ENCODE measurements at regions not wholly inside any gene's neighbourhood (a gene's known extent, or its start where the extent isn't known, plus 50 kb on each side); places are given as distances from the start of the nearest gene placed in this dataset.

GRCh38 chr4:91653067-91653466, 650.7 kb upstream of the GRID2 start:
- peaks cover 59% of the 10 kb centered on the region for H3K36me3 Mint-ChIP-seq
- H3K9me3 Mint-ChIP-seq: peaks cover 55% of the 10 kb centered on the region
- H3K4me3 Mint-ChIP-seq: no peak overlapping the region
- H3K4me1 Mint-ChIP-seq: peaks cover 43% of the 10 kb centered on the region
- no peak overlapping the region for H3K27ac Mint-ChIP-seq
- ChIA-PET CTCF (no interaction called here), POLR2A (no interaction called here)
- TF ChIP-seq ESRRA (CRISPR knock-in tag; IDR thresholded peaks at IDR 0.05; ENCODE audit: borderline replicate concordance) (no peak), CBFB (CRISPR knock-in tag; IDR thresholded peaks at IDR 0.05; ENCODE audit: low read depth) (no peak), KAT7 (CRISPR knock-in tag; IDR thresholded peaks at IDR 0.05; ENCODE audit: borderline replicate concordance) (no peak), E2F1 (CRISPR knock-in tag; IDR thresholded peaks at IDR 0.05) (no peak), SMAD3 (CRISPR knock-in tag; IDR thresholded peaks at IDR 0.05; ENCODE audit: borderline replicate concordance) (no peak), NFE2L1 (CRISPR knock-in tag; IDR thresholded peaks at IDR 0.05) (no peak), ZNF425 (CRISPR knock-in tag; conservative IDR thresholded peaks at IDR 0.05) (no peak), FOXK1 (CRISPR knock-in tag; IDR thresholded peaks at IDR 0.05) (no peak), RELA (CRISPR knock-in tag; IDR thresholded peaks at IDR 0.05; ENCODE audit: borderline replicate concordance) (no peak), GRHL2 (CRISPR knock-in tag; IDR thresholded peaks at IDR 0.05; ENCODE audit: insufficient replicate concordance, severe bottlenecking) (no peak), JAZF1 (CRISPR knock-in tag; IDR thresholded peaks at IDR 0.05) (no peak), ZNF263 (CRISPR knock-in tag; IDR thresholded peaks at IDR 0.05; ENCODE audit: low read depth) (no peak), ZNF671 (CRISPR knock-in tag; IDR thresholded peaks at IDR 0.05) (no peak), ATF2 (CRISPR knock-in tag; IDR thresholded peaks at IDR 0.05; ENCODE audit: borderline replicate concordance, low read depth) (no peak)
- TF ChIP-seq, protein P1, sequence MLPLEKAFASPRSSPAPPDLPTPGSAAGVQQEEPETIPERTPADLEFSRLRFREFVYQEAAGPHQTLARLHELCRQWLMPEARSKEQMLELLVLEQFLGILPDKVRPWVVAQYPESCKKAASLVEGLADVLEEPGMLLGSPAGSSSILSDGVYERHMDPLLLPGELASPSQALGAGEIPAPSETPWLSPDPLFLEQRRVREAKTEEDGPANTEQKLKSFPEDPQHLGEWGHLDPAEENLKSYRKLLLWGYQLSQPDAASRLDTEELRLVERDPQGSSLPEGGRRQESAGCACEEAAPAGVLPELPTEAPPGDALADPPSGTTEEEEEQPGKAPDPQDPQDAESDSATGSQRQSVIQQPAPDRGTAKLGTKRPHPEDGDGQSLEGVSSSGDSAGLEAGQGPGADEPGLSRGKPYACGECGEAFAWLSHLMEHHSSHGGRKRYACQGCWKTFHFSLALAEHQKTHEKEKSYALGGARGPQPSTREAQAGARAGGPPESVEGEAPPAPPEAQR (CRISPR knock-in tag; IDR thresholded peaks at IDR 0.05): no peak
- TF ChIP-seq, protein P2, sequence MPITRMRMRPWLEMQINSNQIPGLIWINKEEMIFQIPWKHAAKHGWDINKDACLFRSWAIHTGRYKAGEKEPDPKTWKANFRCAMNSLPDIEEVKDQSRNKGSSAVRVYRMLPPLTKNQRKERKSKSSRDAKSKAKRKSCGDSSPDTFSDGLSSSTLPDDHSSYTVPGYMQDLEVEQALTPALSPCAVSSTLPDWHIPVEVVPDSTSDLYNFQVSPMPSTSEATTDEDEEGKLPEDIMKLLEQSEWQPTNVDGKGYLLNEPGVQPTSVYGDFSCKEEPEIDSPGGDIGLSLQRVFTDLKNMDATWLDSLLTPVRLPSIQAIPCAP (CRISPR knock-in tag; IDR thresholded peaks at IDR 0.05): no peak
- ATAC-seq (no peak), DNase-seq (ENCODE audit: low spot score) (no peak)
- H3K27me3 Mint-ChIP-seq (ENCODE audit: low read depth): peaks cover 2% of the 10 kb centered on the region

- Mint-ChIP-seq H3K4me3 (no peak overlapping the region), H3K27me3 (ENCODE audit: low read depth) (peaks cover 10% of the 10 kb centered on the region), H3K4me1 (no peaks in the 10 kb centered on the region), H3K27ac (no peak overlapping the region), H3K9me3 (peaks cover 42% of the 10 kb centered on the region), H3K36me3 (peaks cover 37% of the 10 kb centered on the region)
- ATAC-seq (no peak), DNase-seq (ENCODE audit: low spot score) (no peak)
- TF ChIP-seq, protein P1 (CRISPR knock-in tag; IDR thresholded peaks at IDR 0.05): no peak
- TF ChIP-seq SMAD4 (CRISPR knock-in tag; IDR thresholded peaks at IDR 0.05) (no peak), ZNF281 (CRISPR knock-in tag; IDR thresholded peaks at IDR 0.05) (no peak)
- ChIA-PET POLR2A (no interaction called here), CTCF (no interaction called here)
Observed at GRCh38 chr4:91681091-91681490, 622.7 kb upstream of the GRID2 start.
